K562 (cell line): ENCODE measurements at regions not wholly inside any gene's neighbourhood (a gene's known extent, or its start where the extent isn't known, plus 50 kb on each side); places are given as distances from the start of the nearest gene placed in this dataset.
"Not testable (repeated sequence)": the region's sequence is repeated elsewhere in the genome, so short reads cannot be mapped to it uniquely, and the experiment has no call there.

Source experiments
- ATAC-seq: fragments of 200-7000 bp; cut with Tn5 transposase; 3 replicates; pipeline ENCODE4 v1.9.1; 2020; ENCODE audit warnings: moderate library complexity
- BruUV-seq: library from RNA; stranded (reverse); fragments of 400-500 nt; replicated peaks from 2 replicates; lab custom pipeline; 2021; lab: Mats Ljungman, UMichigan
- CTCF ChIA-PET: fragments of 300-600 bp; formaldehyde crosslinking; extraction: SDS; loops from one replicate; lab custom pipeline; 2021; ENCODE audit warnings: low intra/inter-chr PET ratio; lab: Yijun Ruan, JAX
- POLR2A ChIA-PET: fragments of 300-600, 350-650 bp; sonication (Branson Sonifier 250); formaldehyde crosslinking; extraction: SDS; loops from one replicate; lab custom pipeline; 2021; ENCODE audit warnings: antibody characterized with exemption, inconsistent platforms; lab: Yijun Ruan, JAX
- DNase-seq, 4 experiments: peaks; one replicate each; pipeline versions ENCODE4 v3.0.0 to v3.0.0-alpha.2; 2011 to 2018; ENCODE audit warnings: low spot score in 3 of 4, mixed read lengths in 3 of 4; ENCODE audit errors: extremely low read depth in 1 of 4
- FAIRE-seq: peaks from 2 replicates; lab custom pipeline; 2011; peaks lifted over from hg19 to GRCh38; lab: Jason Lieb, UNC
- H2AFZ ChIP-seq: 2 replicates; pipeline ENCODE4 v1.6.0; 2011; ENCODE audit warnings: low read depth, low read length, control low read depth, inconsistent platforms
- H3K27ac ChIP-seq: fragments of 200-600 bp; 3 replicates; pipeline ENCODE4 v1.8.0; 2011; ENCODE audit warnings: low read depth, mild to moderate bottlenecking, control low read depth, inconsistent platforms, low read length, moderate library complexity, mixed read lengths; ENCODE audit errors: extremely low read depth
- H3K27me3 ChIP-seq, 2 experiments: fragments of 300-600 bp in 1 of 2; 2 replicates in 1 of 2; 3 replicates in 1 of 2; pipeline versions ENCODE4 v1.6.0 to v1.8.0; 2011; ENCODE audit warnings: inconsistent platforms in 2 of 2, low read length in 2 of 2, mild to moderate bottlenecking in 1 of 2, mixed read lengths in 1 of 2, moderate library complexity in 1 of 2; ENCODE audit not compliant: control insufficient read depth in 2 of 2, insufficient read depth in 2 of 2
- H3K36me3 ChIP-seq: fragments of 300-600 bp; 3 replicates; pipeline ENCODE4 v1.8.0; 2011; ENCODE audit warnings: mild to moderate bottlenecking, low read length, inconsistent platforms; ENCODE audit not compliant: control insufficient read depth, insufficient read depth
- H3K4me1 ChIP-seq, 2 experiments: fragments of 200-600 bp in 1 of 2; replicated peaks in 1 of 2; 2 replicates in 1 of 2; 3 replicates in 1 of 2; pipeline versions ENCODE4 v1.5.1 to v1.8.0; 2011; ENCODE audit warnings: inconsistent platforms in 2 of 2, low read length in 2 of 2, mild to moderate bottlenecking in 1 of 2, mixed read lengths in 1 of 2, moderate library complexity in 1 of 2; ENCODE audit not compliant: control insufficient read depth in 2 of 2, insufficient read depth in 2 of 2
- H3K4me2 ChIP-seq: 2 replicates; pipeline ENCODE4 v1.6.1; 2011; ENCODE audit warnings: low read length, control low read depth, inconsistent platforms, mixed read lengths; ENCODE audit not compliant: insufficient read depth
- H3K4me3 ChIP-seq: fragments of 200-600 bp; sonication (generic), shearing (Covaris generic); 2 replicates; pipeline ENCODE4 v1.5.1; 2016; ENCODE audit warnings: control low read depth, inconsistent platforms
- H3K79me2 ChIP-seq: fragments of 200-600 bp; 3 replicates; pipeline ENCODE4 v1.8.0; 2011; ENCODE audit warnings: low read length, inconsistent platforms; ENCODE audit not compliant: control insufficient read depth, insufficient read depth
- H3K9ac ChIP-seq, 2 experiments: 2 replicates each; pipeline versions ENCODE4 v1.6.0 to v1.6.1; 2011; ENCODE audit warnings: low read depth in 2 of 2, low read length in 2 of 2, control low read depth in 1 of 2, inconsistent platforms in 1 of 2, mild to moderate bottlenecking in 1 of 2, mixed read lengths in 1 of 2; ENCODE audit not compliant: insufficient read depth in 1 of 2
- H3K9me1 ChIP-seq: one replicate; pipeline ENCODE4 v1.6.0; 2011; ENCODE audit warnings: inconsistent platforms, mild to moderate bottlenecking, low read length, moderate library complexity; ENCODE audit not compliant: control insufficient read depth, insufficient read depth
- H3K9me3 ChIP-seq: replicated peaks from 2 replicates; pipeline ENCODE4 v1.5.1; 2011; ENCODE audit warnings: low read depth, low read length, inconsistent platforms; ENCODE audit not compliant: control insufficient read depth, insufficient read depth
- H4K20me1 ChIP-seq: replicated peaks from 2 replicates; pipeline ENCODE4 v1.6.1; 2011; ENCODE audit warnings: low read length, inconsistent platforms, mixed read lengths; ENCODE audit not compliant: control insufficient read depth, insufficient read depth
- ARID1B ChIP-seq: fragments of 450-650 bp; IDR thresholded peaks from 2 replicates; pipeline ENCODE4 v1.6.1; 2016; ENCODE audit warnings: antibody characterized with exemption, mild to moderate bottlenecking, inconsistent platforms
- C11orf30 ChIP-seq: fragments of 450-650 bp; IDR thresholded peaks from 2 replicates; pipeline ENCODE4 v1.6.1; 2016; ENCODE audit warnings: low read depth, mild to moderate bottlenecking
- CBFA2T2 ChIP-seq: fragments of 450-650 bp; conservative IDR thresholded peaks from 2 replicates; pipeline ENCODE4 v1.6.1; 2017; ENCODE audit warnings: mild to moderate bottlenecking
- CBFA2T3 ChIP-seq: fragments of 450-650 bp; IDR thresholded peaks from 2 replicates; pipeline ENCODE4 v1.6.1; 2017
- TAL1 ChIP-seq: fragments of 450-650 bp; IDR thresholded peaks from 2 replicates; pipeline ENCODE4 v1.6.1; 2016; ENCODE audit warnings: mild to moderate bottlenecking
- TEAD4 ChIP-seq, 2 experiments: sonication (generic) in 1 of 2; formaldehyde crosslinking in 1 of 2; IDR thresholded peaks; 2 replicates each; pipeline versions ENCODE4 v1.6.1 to v1.8.0; 2012 to 2022; ENCODE audit warnings: borderline replicate concordance in 1 of 2, inconsistent platforms in 1 of 2, low read length in 1 of 2, mild to moderate bottlenecking in 1 of 2, missing genetic modification reagents in 1 of 2
- ZNF316 ChIP-seq: fragments of 450-650 bp; IDR thresholded peaks from 2 replicates; pipeline ENCODE4 v1.6.1; 2016
- WGBS: fragments of 100-300 bp; shearing (Covaris generic); methylation state at CpG from one replicate; pipeline ENCODE4 v1.1.6; 2016; ENCODE audit warnings: low coverage, mixed read lengths; ENCODE audit not compliant: insufficient coverage; ENCODE audit errors: missing lambda C conversion rate; 5-methylcytosine and 5-hydroxymethylcytosine counted together
- in situ Hi-C: fragments of 300-500 bp; cut with MboI; formaldehyde crosslinking; loops from 4 replicates; pipeline ENCODE4 v1.15.0; 2018; ENCODE audit warnings: inconsistent platforms, mixed read lengths
- intact Hi-C: fragments of 100-400 bp; cut with micrococcal nuclease; formaldehyde crosslinking; loops from 2 replicates; pipeline ENCODE4 v1.14.2; 2022

GRCh38 chr2:94694236-94694635 is 177.0 kb upstream of the TEKT4 start:
- H4K20me1 ChIP-seq, H2AFZ ChIP-seq, ATAC-seq, H3K4me1 ChIP-seq, in situ Hi-C loops, POLR2A ChIA-PET, CTCF ChIA-PET, FAIRE-seq, H3K4me2 ChIP-seq, H3K4me3 ChIP-seq: not testable (repeated sequence)
- TF ChIP-seq ZNF316: peak; percentile 60
- peak; percentile 34; the same call in 1 of the 2 replicates for TF ChIP-seq C11orf30
- TF ChIP-seq, all 486 proteins: peak for 2; not testable (repeated sequence) for 484
- H3K27ac ChIP-seq, H3K79me2 ChIP-seq, H3K27me3 ChIP-seq, BruUV-seq, H3K36me3 ChIP-seq, H3K9ac ChIP-seq, H3K9me1 ChIP-seq, DNase-seq, intact Hi-C loops, H3K9me3 ChIP-seq: not testable (repeated sequence)
- WGBS: 5% methylated on average over 3 of the region's 3 CpGs

GRCh38 chr2:94708982-94709381 is 162.2 kb upstream of the TEKT4 start:
- ATAC-seq; intact Hi-C loops; BruUV-seq; in situ Hi-C loops; H3K27ac ChIP-seq; H3K36me3 ChIP-seq; H3K79me2 ChIP-seq; H3K9ac ChIP-seq; H3K4me1 ChIP-seq; H2AFZ ChIP-seq; H3K27me3 ChIP-seq; FAIRE-seq; H3K4me3 ChIP-seq; H4K20me1 ChIP-seq; H3K4me2 ChIP-seq; CTCF ChIA-PET; H3K9me3 ChIP-seq; H3K9me1 ChIP-seq; POLR2A ChIA-PET; TF ChIP-seq TEAD4 (CRISPR knock-in tag; IDR thresholded peaks at IDR 0.05; ENCODE audit: borderline replicate concordance): not testable (repeated sequence)
- 0 out of 2 replicates have a peak, but pooled peaks have one; percentile 26 for TF ChIP-seq CBFA2T2
- peak; percentile 42; the same call in 1 of the 2 replicates for TF ChIP-seq CBFA2T3
- TF ChIP-seq ARID1B: peak; percentile 51; the same call in 1 of the 2 replicates
- TF ChIP-seq TAL1: peak; percentile 73; the same call in 1 of the 2 replicates
- TF ChIP-seq TEAD4 (IDR thresholded peaks at IDR 0.05; ENCODE audit: low read length): peak; percentile 29; the same call in 1 of the 2 replicates
- peak in 1 of 4 experiments; percentile 1 for DNase-seq
- WGBS: 7% methylated on average over 2 of the region's 2 CpGs
